Smooth muscle cell of the brain vasculature (primary cell): ENCODE measurements at regions not wholly inside any gene's neighbourhood (a gene's known extent, or its start where the extent isn't known, plus 50 kb on each side); places are given as distances from the start of the nearest gene placed in this dataset.

ENCODE experiments used
- DNase-seq: peaks from one replicate; pipeline ENCODE4 v3.0.0-alpha.2; 2012; ENCODE audit warnings: low read depth, low spot score

DNA sequence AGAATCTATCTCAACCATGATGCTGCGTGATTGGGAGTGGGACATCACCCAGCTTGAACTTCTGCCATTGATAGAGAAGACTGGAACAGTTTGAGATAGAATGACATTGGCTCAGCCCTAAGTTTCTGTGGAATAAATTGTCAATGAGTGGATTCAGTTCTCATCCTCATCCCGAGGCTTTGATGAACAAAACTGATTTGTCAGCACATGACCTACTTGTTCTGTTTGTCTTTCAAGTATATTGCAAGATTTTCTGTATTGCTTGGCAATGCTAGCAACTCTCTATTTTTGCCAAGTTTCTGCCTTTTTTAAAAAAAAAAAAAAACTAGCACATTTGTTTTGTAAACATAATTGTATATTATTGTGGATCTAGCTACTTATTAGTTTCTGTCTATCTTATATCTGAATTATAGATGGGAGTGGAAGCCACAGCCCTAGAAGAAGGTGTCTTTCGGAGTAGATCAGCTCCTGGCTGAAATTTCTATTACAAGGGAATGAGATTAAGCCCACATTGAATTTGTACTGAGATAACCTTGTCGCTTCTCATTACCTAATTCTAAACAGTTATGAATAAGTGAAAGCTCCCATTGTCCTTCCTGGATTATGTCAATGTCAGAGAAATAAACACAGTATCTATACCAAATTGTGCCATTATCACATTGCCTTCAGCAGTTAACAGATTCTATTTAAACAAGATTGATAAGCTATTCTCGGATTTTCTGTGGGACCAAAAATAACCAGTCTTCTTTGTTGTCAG, 166.1 kb downstream of the TNFSF13B start:
- DNase-seq: no peak

DNA sequence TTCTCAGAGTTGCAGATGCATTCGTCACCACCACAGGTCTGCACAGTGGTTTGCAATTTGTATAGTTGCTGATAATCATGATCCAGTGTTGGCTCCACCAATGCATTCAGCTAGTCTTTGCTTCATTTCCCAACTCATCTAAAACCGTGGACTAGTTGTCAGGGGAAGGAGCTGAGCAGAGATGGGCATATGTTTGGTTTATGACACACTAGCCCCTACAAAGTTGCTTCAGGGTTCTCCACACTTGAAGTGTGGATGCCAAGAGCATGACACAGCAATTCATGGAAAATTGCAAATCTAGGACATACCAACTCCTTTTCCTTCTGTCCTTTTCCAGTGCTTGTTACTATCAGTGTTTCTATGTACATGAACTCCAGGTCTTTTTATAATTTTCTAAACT, 168.0 kb downstream of the TNFSF13B start:
- no peak for DNase-seq

DNA sequence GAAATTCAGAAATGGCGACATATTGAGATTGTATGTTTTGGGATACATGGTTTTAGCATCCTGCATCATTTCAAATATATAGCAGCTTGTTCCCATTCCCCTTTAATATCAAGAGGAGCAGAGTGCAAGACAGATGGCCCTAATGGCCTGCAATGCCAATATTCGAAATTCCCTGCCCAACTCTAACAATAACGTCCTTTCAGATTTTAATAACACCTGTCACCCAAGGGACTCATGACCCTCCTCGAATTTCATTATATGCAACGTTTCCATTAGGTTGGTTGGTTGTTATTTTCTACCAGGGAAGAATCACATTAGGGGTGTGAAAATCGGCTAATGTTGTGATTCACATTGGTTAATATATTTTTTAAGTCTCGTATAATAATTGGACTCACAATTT, 170.0 kb downstream of the TNFSF13B start:
- DNase-seq: no peak

DNA sequence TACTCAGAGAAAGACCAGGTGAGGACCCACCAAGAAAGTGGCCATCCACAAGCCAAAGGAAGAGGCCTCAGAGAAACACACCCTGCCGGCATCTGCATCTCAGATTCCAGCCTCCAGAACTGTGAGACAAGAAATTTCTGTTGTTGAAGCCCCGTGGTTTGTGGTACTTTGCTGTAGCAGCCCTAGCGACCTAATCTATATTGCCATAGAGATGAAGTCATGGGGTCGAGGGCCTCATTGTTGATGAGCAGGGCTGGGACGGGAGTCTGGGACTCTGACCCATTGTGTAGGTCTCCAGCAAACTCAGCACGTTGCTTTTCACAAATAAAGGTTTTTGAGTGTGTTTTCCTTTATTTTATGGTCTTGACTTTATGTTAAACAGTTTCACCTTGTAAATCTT, 174.9 kb downstream of the TNFSF13B start:
- no peak for DNase-seq

DNA sequence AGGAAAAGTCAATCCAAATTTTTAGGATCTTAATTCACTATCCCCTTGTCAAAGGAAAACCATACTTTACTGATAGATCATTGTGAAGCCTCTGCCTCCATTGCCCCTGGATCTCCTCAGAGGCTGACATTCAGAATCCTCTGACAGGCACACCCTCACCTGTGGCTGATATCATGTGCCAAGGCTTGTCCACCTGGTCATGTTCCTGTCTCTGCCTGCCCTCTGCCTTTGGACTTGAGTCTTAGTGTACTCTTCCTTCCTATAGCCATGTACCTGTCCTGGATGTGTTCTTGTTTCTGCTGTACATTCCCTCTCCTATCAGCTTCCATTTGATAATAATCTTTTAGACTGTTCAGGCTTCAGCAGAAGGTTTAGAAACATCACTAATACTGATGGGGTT, 179.4 kb downstream of the TNFSF13B start:
- no peak for DNase-seq

DNA sequence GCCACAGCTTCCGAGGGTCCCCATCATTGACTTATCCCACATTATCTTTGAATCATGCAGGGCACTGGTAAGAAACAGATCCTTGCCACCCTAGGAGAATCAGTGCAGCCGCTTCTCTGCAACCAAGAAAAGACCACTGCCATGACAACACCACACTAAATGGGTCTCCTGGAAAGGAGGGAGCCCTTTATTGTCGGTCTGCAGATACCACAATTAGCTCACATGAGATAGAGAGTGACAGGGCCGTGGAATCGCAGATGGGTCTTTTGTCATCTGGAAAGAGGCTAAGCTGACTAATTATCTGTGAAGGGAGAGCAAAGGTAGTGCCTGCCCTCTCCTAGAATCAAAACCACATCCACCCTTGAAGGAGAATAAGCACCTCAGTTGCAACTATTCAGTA, 178.3 kb upstream of the MYO16 start:
- no peak for DNase-seq

DNA sequence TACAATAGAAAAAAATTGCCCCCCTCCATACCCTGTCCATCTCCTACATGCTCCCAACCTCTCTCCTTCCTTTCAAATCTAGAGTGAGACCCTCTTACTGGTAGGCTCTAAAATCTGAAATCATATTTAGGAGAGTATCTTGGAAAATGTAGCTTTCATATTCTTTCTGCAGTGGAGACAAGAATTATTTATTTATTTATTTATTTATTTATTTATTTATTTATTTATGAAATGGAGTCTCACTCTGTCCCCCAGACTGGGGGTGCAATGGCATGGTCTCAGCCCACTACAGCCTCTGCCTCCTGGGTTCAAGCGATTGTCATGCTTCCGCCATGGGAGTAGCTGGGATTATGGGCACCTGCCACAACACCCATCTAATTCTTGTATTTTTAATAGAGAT, 174.1 kb upstream of the MYO16 start:
- DNase-seq: no peak

DNA sequence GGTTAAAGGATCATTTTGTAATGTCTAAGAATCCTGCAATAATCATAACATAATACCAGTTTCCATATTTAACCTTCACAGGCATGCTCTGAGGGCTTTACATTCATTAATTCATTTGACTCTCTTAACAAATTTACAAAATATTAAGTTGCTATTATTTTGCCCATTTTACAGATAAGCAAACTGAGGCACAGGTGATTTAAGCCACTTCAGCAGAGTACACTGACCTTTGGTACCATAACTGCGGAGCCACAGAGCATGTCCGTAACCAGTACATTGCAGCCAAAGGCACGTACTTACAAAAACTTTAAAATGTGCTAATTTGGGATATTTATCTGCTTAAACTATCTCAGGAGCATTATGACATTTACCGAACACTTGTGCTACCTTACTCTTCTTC, 169.4 kb upstream of the MYO16 start:
- DNase-seq: no peak

DNA sequence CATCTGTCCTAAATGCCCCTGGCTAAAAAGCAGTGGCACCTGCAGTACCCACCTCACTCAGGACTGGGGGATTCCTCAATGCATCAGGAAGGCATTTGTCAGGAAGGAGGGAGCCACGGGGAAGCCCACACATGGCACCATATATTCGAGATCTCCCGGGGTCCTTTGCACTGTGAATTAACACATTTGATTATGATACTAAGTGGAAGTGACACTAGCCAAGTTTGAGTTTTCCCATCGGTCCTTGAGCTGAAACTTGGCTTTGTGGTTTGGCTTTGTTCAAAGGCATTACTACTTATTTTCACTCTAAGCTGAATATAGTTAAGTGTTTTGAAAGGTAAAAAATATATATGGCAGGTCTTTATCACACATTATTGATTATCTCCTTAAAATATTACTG, 168.7 kb upstream of the MYO16 start:
- no peak for DNase-seq

DNA sequence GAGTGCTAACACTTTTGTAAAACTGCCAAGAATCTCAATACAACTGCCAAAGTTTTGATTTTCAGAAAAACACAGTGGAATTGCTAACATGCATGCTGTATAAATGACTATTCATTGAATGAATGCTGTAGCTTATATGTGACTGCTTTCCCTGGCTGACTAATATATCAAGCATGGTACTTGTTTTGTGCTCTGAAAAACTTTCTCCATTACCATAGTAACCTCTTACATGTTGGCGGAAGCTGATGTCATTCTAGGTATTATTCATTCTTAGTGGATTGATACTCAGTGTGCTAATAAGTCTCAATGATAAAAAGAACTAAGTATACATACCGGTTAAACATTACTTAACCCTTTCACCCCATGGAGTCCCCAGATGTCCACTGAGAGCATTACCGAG, 166.1 kb upstream of the MYO16 start:
- peak; percentile 35 for DNase-seq

DNA sequence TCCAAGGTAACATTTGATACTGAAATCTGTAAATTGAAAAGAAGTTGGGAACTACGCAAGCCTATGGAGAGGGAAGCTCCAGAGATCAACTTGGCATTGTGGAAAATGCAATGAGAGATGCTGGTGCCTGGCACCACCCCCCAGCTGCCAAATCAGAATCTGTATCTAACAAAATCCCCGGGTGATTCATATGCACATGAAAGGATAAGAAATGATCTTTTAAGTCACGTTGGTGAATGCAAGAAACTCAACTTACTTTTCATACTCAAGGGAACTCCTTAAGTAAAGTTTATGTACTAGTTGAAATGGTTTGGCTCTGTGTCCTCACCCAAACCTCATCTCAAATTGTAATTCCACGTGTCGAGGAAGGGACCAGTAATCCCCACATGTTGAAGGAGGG, 158.5 kb upstream of the MYO16 start:
- no peak for DNase-seq

DNA sequence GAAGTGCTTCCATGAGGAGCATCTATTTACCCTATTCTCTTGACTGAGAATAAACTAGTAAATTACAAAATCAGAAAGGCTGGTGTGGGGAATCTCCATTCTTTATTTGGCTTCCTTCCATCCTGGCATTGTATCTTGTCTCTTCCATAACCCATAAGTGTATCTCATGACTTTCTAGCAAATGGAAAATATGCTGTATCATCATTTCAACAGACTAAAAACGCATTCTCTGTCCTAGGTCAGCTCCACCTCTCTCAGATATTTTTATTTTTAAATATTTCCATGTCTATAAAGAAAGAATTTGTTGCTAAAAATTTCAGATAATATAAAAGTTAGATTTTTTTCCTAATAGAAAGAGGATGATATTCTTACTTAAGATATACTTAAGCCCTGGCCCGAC, 154.2 kb upstream of the MYO16 start:
- no peak for DNase-seq

DNA sequence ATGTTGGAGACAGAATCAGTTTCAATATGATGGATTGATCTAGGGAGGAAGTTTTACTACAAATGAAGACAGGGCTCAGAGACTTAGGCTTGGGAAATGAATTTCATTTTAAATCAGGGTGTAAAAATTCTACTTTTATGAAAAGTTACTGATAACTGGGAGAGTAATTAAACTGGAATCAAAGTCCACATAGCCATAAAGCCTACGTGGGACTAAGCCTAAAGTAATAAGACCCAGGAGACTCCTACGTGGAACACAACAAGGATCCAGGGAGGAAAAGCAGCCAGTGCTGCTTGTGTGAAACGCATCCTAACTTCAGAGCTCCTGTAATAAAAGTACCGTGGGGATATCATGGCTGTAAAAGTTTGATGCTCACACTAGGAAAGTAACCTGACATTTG, 152.0 kb upstream of the MYO16 start:
- no peak for DNase-seq

DNA sequence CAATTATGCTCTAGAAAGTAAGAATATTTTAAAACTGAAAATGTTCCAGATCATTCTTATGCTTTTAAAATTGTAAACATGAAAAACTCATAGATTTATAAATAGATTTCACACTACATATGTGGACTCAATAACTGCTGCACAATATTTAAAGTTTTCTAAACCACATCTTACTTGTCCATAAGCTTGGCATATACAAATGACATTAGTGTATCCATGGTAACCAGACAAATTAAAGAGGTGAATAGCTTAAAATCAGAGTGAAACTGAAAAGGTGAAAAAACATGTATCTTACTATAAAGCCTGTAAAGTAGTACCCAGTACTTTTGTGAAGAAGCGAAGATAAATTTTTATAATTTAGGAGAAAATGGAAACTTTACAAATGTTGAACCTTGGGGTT, 151.2 kb upstream of the MYO16 start:
- no peak for DNase-seq

DNA sequence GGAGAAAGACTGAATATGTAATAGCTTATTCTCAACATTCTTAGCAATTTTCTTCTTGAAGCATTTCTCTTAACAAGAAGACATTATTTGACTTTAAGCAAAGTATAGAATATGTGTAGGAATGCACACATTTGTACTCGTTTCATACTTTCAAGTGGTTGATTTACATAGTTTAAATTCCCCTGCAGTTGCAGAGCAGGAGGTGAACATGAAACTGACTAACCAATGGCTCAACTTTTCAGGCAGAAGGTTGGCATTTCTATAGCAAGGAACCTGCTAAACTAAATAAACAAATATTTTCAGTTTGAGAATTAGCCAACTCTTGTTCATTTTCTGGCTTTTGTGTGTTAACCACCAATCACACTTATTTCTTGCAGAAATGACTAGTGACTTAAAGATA, 145.4 kb upstream of the MYO16 start:
- no peak for DNase-seq

DNA sequence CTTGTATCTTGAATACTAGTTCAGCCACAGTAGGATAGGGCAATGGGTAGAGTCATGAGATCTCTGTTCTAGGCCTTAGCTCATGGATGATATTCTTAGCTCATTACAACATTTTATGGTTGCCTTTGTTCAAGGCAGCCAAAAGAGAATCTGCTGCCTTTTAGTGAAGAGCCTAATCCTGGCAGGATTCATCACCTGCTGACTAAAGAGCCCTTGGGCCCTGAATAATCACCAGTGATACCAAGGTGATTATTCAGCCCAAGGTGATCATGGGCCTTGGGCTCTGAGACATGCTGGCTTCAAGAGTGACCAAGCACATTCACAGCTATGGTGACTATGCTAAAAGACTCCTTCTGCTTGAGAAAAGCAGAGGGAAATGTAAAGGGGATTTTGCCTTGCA, 143.3 kb upstream of the MYO16 start:
- no peak for DNase-seq

DNA sequence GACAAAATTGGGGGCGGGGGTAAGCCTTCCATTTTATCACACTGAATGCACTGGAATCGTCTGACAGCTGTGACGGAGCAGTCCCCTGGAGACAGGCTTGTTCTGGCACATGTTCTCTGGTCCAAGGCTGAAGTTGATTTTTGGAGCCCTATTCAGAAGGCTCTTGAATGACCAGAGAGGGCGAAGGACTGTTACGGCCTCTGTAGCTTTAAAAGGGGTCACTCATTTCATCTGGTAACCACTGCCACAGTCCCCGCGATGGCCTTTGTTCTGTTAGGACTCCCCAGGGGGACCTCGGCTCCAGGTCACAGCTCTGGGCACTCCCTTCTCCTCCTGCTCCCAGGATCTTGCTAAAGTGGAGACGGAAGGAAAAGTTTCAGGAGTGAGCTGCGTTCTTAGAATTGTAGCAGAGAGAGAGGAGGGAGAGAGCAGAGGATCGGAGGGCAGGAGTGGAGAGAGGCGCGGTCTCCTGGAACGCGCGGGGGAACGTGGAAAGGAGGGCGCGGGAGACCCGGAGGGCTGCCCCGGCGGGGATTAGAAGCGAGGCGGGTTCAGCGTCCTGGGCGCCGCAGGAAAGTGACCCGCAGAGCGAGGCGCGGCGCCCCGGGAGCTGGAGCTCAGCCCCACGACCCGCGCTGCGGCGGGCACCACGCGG, 134.3 kb upstream of the MYO16 start:
- DNase-seq: no peak

DNA sequence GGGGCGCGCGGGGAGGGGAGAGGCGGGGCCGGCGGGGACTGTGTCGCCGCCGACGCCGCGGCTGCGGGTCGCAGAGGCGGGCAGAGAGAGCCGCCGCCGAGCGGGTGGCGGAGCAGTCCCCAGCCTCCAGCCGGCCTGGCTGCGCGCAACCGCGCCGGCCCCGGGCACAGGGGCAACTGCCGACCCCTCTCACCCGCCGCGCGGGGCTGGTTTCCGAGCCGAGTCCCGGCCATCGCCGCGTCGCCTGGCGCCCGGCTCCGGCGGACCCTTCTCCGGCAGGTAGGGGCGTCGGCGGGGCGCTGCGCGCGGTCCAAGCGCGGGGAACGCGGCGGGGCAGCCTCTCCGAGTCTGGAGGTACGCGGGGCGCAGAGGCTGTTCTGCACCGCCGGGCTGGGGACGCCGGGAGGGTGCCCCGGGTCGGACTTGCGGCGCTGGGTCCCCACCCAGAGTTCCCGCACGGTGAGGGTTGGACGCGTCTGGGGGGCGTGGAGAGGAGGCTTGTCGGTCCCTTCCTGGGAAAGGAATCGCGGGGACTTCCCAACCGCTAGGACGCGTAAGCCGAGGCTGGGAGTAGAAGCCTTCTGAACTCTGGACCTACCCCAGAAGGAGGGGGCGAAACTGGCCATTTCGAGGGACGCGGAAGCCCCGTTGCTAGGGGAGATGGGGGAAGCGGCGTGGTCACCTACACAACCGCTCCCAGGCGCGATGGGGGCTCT, 133.6 kb upstream of the MYO16 start:
- DNase-seq: no peak

DNA sequence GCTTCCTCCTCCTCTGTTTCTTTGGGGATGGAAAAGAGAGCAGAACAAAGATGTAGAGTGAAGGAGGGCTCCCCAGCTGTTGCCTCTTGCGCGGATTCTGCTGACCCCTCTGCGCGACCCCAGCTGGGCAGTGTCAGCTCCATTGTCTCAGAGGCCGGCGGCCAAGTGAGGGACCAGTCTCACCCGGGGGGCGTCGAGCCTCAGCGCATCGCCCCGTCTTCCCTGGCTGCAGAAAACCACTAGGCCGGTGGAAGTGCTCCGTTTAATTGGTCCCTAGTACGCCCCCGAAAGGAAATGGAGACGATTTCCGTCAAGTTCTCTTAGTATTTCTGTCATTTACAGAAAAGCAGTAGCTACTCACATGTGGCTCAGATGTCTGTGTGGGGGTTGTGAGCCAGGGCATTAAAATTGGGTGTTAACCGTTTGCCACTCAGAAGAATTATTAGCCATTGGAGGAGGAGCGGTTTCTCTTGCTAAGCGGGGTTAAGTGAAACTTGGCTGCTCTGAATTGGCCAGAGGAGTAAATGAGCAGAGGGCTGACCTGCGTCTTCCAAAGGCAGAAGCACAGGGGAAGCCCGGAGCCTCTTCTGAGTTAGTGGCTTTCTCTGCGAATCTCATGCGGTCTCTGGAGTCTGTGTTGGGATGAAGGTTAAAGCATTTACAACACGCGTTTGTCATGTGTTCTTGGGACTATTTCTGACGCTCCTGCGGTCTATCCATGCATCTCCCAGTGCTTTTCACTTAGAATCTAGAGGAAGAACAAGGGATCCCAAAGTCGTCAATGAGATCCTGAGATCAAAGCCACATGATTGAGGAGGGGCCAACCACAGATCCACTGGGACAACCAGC, 132.8 kb upstream of the MYO16 start:
- no peak for DNase-seq

DNA sequence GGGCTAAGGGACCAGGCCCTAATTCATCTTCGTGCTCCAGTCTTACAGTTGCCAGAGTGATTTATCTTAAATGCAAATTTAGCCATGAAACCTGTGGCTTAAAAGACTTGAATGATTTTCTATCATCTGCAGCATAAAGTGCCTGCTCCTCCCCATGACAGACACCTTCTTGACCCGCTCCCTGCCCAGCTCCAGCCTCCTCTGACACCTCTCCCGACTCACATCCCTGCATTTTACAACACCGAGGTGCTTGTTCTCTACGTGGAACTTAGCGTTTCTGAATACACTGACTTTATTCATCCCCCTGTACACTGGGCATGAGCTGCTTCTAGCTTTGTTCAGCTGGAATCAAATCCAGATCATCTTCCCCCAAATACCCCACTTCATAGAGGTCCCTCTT, 128.7 kb upstream of the MYO16 start:
- no peak for DNase-seq

DNA sequence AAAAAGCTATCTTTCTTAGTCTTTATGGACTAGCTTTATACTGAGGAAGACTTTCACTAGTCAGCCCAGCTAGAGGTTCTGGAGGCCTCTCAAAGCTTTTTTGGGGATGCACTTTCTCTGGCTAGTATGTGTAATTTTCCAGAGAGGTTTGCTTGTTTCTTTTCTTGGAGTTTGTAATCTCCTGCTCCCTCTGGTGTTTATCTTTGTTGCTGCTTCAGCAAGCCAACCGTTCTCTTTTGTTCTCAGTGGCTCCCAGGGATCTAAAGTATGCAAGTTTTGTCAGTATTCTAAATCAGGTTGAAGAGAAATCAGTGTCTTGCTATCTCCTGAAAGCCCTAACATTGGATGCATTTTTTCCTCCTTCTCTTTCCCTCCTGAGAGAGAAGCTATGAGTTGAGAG, 121.1 kb upstream of the MYO16 start:
- DNase-seq: peak; percentile 20

DNA sequence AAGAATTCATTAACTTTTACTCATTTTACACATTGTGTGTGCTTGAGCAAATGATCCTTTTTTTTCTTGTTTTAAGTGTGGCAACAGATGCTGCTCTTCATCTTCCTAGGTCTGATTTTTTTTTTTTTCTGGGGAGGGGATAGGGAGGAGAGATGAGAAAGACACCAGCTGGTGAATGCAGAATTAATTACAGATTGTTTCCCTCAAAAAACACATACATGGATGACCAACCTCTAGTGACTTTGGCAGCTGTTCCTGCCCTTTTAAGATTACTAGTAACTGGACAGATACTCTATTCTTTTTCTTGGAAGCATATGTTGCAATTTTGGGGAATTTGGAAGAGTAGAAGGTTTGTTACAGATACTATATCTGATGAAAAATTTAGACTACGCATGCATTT, 103.6 kb upstream of the MYO16 start:
- DNase-seq: no peak
